OCI-LY3 (cell line): ENCODE measurements at regions not wholly inside any gene's neighbourhood (a gene's known extent, or its start where the extent isn't known, plus 50 kb on each side); places are given as distances from the start of the nearest gene placed in this dataset.

Experiments used
- CTCF ChIP-seq: fragments of 200-600, 300-600 bp; sonication (generic); IDR thresholded peaks from 2 replicates; pipeline ENCODE4 v1.5.1; 2014; ENCODE audit warnings: antibody characterized with exemption, low read length, low read depth
- EZH2phosphoT487 ChIP-seq: fragments of 200-600 bp; shearing (Covaris generic); IDR thresholded peaks from 2 replicates; pipeline ENCODE4 v1.6.1; 2018; ENCODE audit warnings: antibody characterized with exemption, mixed run types, low read depth

GRCh38 chr13:48902368-48902767, 73.3 kb upstream of the FNDC3A start:
- TF ChIP-seq CTCF (no peak), EZH2phosphoT487 (no peak)
